ENCODE measurements at regions not wholly inside any gene's neighbourhood (a gene's known extent, or its start where the extent isn't known, plus 50 kb on each side); places are given as distances from the start of the nearest gene placed in this dataset.

GRCh38 chr2:219782737-219783348 is 155.4 kb downstream of the SLC4A3 start:
- Histone ChIP-seq H3K4ac (ENCODE audit: low read depth, low read length) (no peak overlapping the region), H3K4me1 (ENCODE audit: insufficient read depth, low read length) (no peaks in the 10 kb centered on the region), H3K56ac (ENCODE audit: insufficient read length, low read depth, low read length) (no peak overlapping the region), H3T11ph (ENCODE audit: low read length) (no peak overlapping the region), H3K79me1 (ENCODE audit: insufficient read depth, low read depth, low read length, poor library complexity, severe bottlenecking) (no peaks in the 10 kb centered on the region), H3K4me2 (ENCODE audit: insufficient read depth, insufficient read length, low read length) (no peak overlapping the region), H3K9me3 (ENCODE audit: control insufficient read depth, low read depth, low read length) (no peaks in the 10 kb centered on the region), H3K14ac (ENCODE audit: insufficient read depth, low read length) (no peak overlapping the region), H3K79me2 (ENCODE audit: insufficient read depth, low read length) (no peaks in the 10 kb centered on the region), H2AFZ (ENCODE audit: low read length) (no peak overlapping the region), H3K23me2 (ENCODE audit: insufficient read length, low read depth, low read length, poor library complexity, severe bottlenecking) (no peaks in the 10 kb centered on the region), H2AK5ac (ENCODE audit: insufficient read length, low read length) (no peak overlapping the region), H4K91ac (ENCODE audit: insufficient read length, low read depth, low read length) (no peak overlapping the region), H2BK12ac (ENCODE audit: insufficient read length, low read depth, low read length) (no peak overlapping the region), H3K27ac (ENCODE audit: insufficient read length, low read depth, low read length) (no peak overlapping the region), H4K8ac (replicated peaks; ENCODE audit: insufficient read length, low read depth, low read length) (no peak overlapping the region), H4K20me1 (ENCODE audit: control insufficient read depth, insufficient read depth, insufficient read length) (no peaks in the 10 kb centered on the region), H3K23ac (ENCODE audit: insufficient read length, low read depth, low read length) (no peak overlapping the region), H2BK5ac (ENCODE audit: insufficient read length, low read length) (no peak overlapping the region), H3K9ac (ENCODE audit: extremely low read depth, insufficient read length, low read length) (no peak overlapping the region), H4K5ac (ENCODE audit: insufficient read length, low read depth, low read length) (no peak overlapping the region), H2BK20ac (ENCODE audit: low read depth, low read length, poor library complexity, severe bottlenecking) (no peak overlapping the region), H3K27me3 (ENCODE audit: insufficient read depth, low read length) (no peaks in the 10 kb centered on the region), H3K18ac (ENCODE audit: insufficient read length, low read depth, low read length) (no peak overlapping the region), H2BK120ac (ENCODE audit: low read depth, low read length, poor library complexity, severe bottlenecking) (no peak overlapping the region), H2BK15ac (ENCODE audit: low read depth, low read length) (no peak overlapping the region)
- no peaks in the 10 kb centered on the region for H3K36me3 Mint-ChIP-seq (ENCODE audit: insufficient read depth in 1 of 3, low read depth in 3 of 3)
- peaks cover 1% of the 10 kb centered on the region for H3K27me3 Mint-ChIP-seq (ENCODE audit: low read depth)
- DNase-seq = no peak
- no peak for TF ChIP-seq CTCF (conservative IDR thresholded peaks at IDR 0.05)
- no peak overlapping the region for H3K27ac Mint-ChIP-seq
- no peak overlapping the region for H3K4me3 Mint-ChIP-seq
- H3K4me1 Mint-ChIP-seq = peaks cover 4 to 12% of the 10 kb centered on the region in 2 experiments; a peak in 2 of 4 replicates
- no CpG with 5 or more reads among the region's 7 CpGs for WGBS (ENCODE audit: extremely low coverage, insufficient read length, low lambda C conversion rate)
- no peaks in the 10 kb centered on the region for H3K9me3 Mint-ChIP-seq
